GM12878 (cell line): ENCODE measurements at regions not wholly inside any gene's neighbourhood (a gene's known extent, or its start where the extent isn't known, plus 50 kb on each side); places are given as distances from the start of the nearest gene placed in this dataset.

Source experiments
- ATAC-seq: fragments of 200-7000 bp; cut with Tn5 transposase; 3 replicates; pipeline ENCODE4 v1.9.1; 2020; ENCODE audit warnings: mild to moderate bottlenecking, moderate library complexity
- BruUV-seq: library from RNA; stranded (reverse); fragments of 400-500 nt; replicated peaks from 2 replicates; lab custom pipeline; 2021; lab: Mats Ljungman, UMichigan
- CTCF ChIA-PET: fragments of 300-600 bp; sonication (Branson Sonifier 250); formaldehyde crosslinking; extraction: SDS; loops from one replicate; lab custom pipeline; 2021; ENCODE audit warnings: inconsistent platforms; lab: Yijun Ruan, JAX
- POLR2A ChIA-PET: fragments of 350-600 bp; formaldehyde crosslinking; extraction: SDS; loops from one replicate; lab custom pipeline; 2021; ENCODE audit warnings: inconsistent platforms; lab: Charles Lee
- RAD21 ChIA-PET: fragments of 300-600 bp; sonication (Branson Sonifier 250); formaldehyde crosslinking; loops from one replicate; lab custom pipeline; 2023; ENCODE audit warnings: antibody characterized with exemption; ENCODE audit not compliant: unreplicated experiment; lab: Charles Lee
- SMC1A ChIA-PET: fragments of 300-600 bp; sonication (Branson Sonifier 250); formaldehyde crosslinking; loops from one replicate; lab custom pipeline; 2023; ENCODE audit not compliant: unreplicated experiment, uncharacterized antibody; lab: Charles Lee
- DNase-seq: peaks from one replicate; pipeline ENCODE4 v3.0.0-alpha.2; 2011; ENCODE audit warnings: low read depth, low spot score
- FAIRE-seq: peaks from 3 replicates; lab custom pipeline; 2011; peaks lifted over from hg19 to GRCh38; lab: Jason Lieb, UNC
- H2AFZ ChIP-seq: 2 replicates; pipeline ENCODE4 v1.6.0; 2011; ENCODE audit warnings: low read depth, low read length, control low read depth; ENCODE audit not compliant: control insufficient read depth
- H3K27ac ChIP-seq: 2 replicates; pipeline ENCODE4 v1.5.1; 2011; ENCODE audit warnings: control low read depth; ENCODE audit not compliant: control insufficient read depth, insufficient read depth
- H3K27me3 ChIP-seq, 2 experiments: replicated peaks in 1 of 2; 2 replicates each; pipeline versions ENCODE4 v1.6.0 to v1.6.1; 2011; ENCODE audit warnings: low read length in 1 of 2; ENCODE audit not compliant: control insufficient read depth in 2 of 2, insufficient read depth in 2 of 2
- H3K36me3 ChIP-seq, 2 experiments: 2 replicates each; pipeline ENCODE4 v1.5.1; 2011; ENCODE audit warnings: low read length in 1 of 2; ENCODE audit not compliant: control insufficient read depth in 2 of 2, insufficient read depth in 2 of 2
- H3K4me1 ChIP-seq: 2 replicates; pipeline ENCODE4 v1.6.1; 2011; ENCODE audit warnings: mild to moderate bottlenecking, low read length, moderate library complexity, mixed read lengths; ENCODE audit not compliant: control insufficient read depth, insufficient read depth
- H3K4me2 ChIP-seq: 2 replicates; pipeline ENCODE4 v1.6.0; 2011; ENCODE audit warnings: control low read depth; ENCODE audit not compliant: control insufficient read depth, insufficient read depth
- H3K4me3 ChIP-seq: fragments of 200-600 bp; sonication (generic); 2 replicates; pipeline ENCODE4 v1.5.1; 2016
- H3K79me2 ChIP-seq: 2 replicates; pipeline ENCODE4 v1.6.0; 2011; ENCODE audit warnings: low read length; ENCODE audit not compliant: control insufficient read depth, insufficient read depth
- H3K9ac ChIP-seq: 2 replicates; pipeline ENCODE4 v1.8.0; 2011; ENCODE audit warnings: low read length, control low read depth, mixed read lengths; ENCODE audit not compliant: control insufficient read depth, insufficient read depth
- H3K9me3 ChIP-seq: replicated peaks from 3 replicates; pipeline ENCODE4 v1.5.1; 2011; ENCODE audit warnings: mild to moderate bottlenecking, low read length; ENCODE audit not compliant: control insufficient read depth, insufficient read depth
- H4K20me1 ChIP-seq: 2 replicates; pipeline ENCODE4 v1.6.0; 2011; ENCODE audit not compliant: control insufficient read depth, insufficient read depth
- ATF7 ChIP-seq: fragments of 450-650 bp; IDR thresholded peaks from 2 replicates; pipeline ENCODE4 v1.6.1; 2016; ENCODE audit warnings: low read depth, mild to moderate bottlenecking
- BHLHE40 ChIP-seq, 2 experiments: fragments of 450-650 bp in 1 of 2; IDR thresholded peaks; 2 replicates each; pipeline ENCODE4 v1.6.1; 2011 to 2017; ENCODE audit warnings: low read depth in 2 of 2, borderline replicate concordance in 1 of 2, improper control_type of control experiment in 1 of 2, low read length in 1 of 2, mild to moderate bottlenecking in 1 of 2
- DPF2 ChIP-seq: fragments of 450-650 bp; IDR thresholded peaks from 2 replicates; pipeline ENCODE4 v1.6.1; 2017; ENCODE audit warnings: mild to moderate bottlenecking
- E2F4 ChIP-seq: IDR thresholded peaks from 2 replicates; pipeline ENCODE4 v1.6.1; 2012; ENCODE audit warnings: low read depth, low read length, improper control_type of control experiment
- ETV6 ChIP-seq, 2 experiments: fragments of 450-650 bp in 1 of 2; IDR thresholded peaks in 1 of 2; conservative IDR thresholded peaks in 1 of 2; 2 replicates each; pipeline ENCODE4 v1.6.1; 2014; ENCODE audit warnings: antibody characterized with exemption in 1 of 2, borderline replicate concordance in 1 of 2, low read depth in 1 of 2, mild to moderate bottlenecking in 1 of 2, moderate library complexity in 1 of 2
- IKZF1 ChIP-seq: fragments of 450-650 bp; conservative IDR thresholded peaks from 2 replicates; pipeline ENCODE4 v1.6.1; 2017; ENCODE audit warnings: antibody characterized with exemption, mild to moderate bottlenecking
- IKZF2 ChIP-seq, 2 experiments: fragments of 450-650 bp; IDR thresholded peaks; 2 replicates each; pipeline ENCODE4 v1.6.1; 2017; ENCODE audit warnings: mild to moderate bottlenecking in 2 of 2, moderate library complexity in 2 of 2
- MEF2A ChIP-seq: IDR thresholded peaks from 2 replicates; pipeline ENCODE4 v1.6.1; 2011; ENCODE audit warnings: low read depth, mild to moderate bottlenecking, low read length, moderate library complexity; ENCODE audit not compliant: insufficient read depth
- MTA2 ChIP-seq: fragments of 450-650 bp; IDR thresholded peaks from 2 replicates; pipeline ENCODE4 v1.6.1; 2016; ENCODE audit warnings: low read depth, mild to moderate bottlenecking, moderate library complexity
- PAX5 ChIP-seq: IDR thresholded peaks from 2 replicates; pipeline ENCODE4 v1.6.1; 2011; ENCODE audit warnings: low read depth, low read length, borderline replicate concordance
- PAX8 ChIP-seq: fragments of 450-650 bp; IDR thresholded peaks from 2 replicates; pipeline ENCODE4 v1.6.1; 2017; ENCODE audit warnings: mild to moderate bottlenecking, moderate library complexity
- RAD51 ChIP-seq: fragments of 450-650 bp; IDR thresholded peaks from 2 replicates; pipeline ENCODE4 v1.6.1; 2016; ENCODE audit warnings: moderate library complexity, mild to moderate bottlenecking, inconsistent platforms
- RCOR1 ChIP-seq: conservative IDR thresholded peaks from 2 replicates; pipeline ENCODE4 v1.6.1; 2012; ENCODE audit warnings: low read depth, low read length, improper control_type of control experiment
- RUNX3 ChIP-seq: IDR thresholded peaks from 2 replicates; pipeline ENCODE4 v1.6.1; 2012; ENCODE audit warnings: low read length, inconsistent platforms
- SMARCA5 ChIP-seq: fragments of 450-650 bp; IDR thresholded peaks from 2 replicates; pipeline ENCODE4 v1.6.1; 2017; ENCODE audit warnings: mild to moderate bottlenecking
- SPI1 ChIP-seq: IDR thresholded peaks from 2 replicates; pipeline ENCODE4 v1.6.1; 2011; ENCODE audit warnings: low read depth, mild to moderate bottlenecking, low read length, moderate library complexity, borderline replicate concordance; ENCODE audit not compliant: insufficient read depth
- SREBF2 ChIP-seq: IDR thresholded peaks from 2 replicates; pipeline ENCODE4 v1.6.1; 2012; ENCODE audit warnings: mild to moderate bottlenecking, low read length
- TCF12 ChIP-seq: IDR thresholded peaks from 2 replicates; pipeline ENCODE4 v1.6.1; 2011; ENCODE audit warnings: low read depth, mild to moderate bottlenecking, low read length
- ZBTB11 ChIP-seq: fragments of 450-650 bp; formaldehyde crosslinking; IDR thresholded peaks from 2 replicates; pipeline ENCODE4 v1.5.0; 2022; ENCODE audit warnings: mild to moderate bottlenecking, missing genetic modification characterization
- WGBS: methylation state at CpG from one replicate; pipeline ENCODE4 v1.1.6; 2016; ENCODE audit warnings: low lambda C conversion rate; ENCODE audit not compliant: insufficient replicate concordance, insufficient coverage; ENCODE audit errors: missing lambda C conversion rate; 5-methylcytosine and 5-hydroxymethylcytosine counted together
- in situ Hi-C: fragments of 300-500 bp; cut with MboI; formaldehyde crosslinking; loops from 9 replicates; pipeline ENCODE4 v1.14.3; 2018; ENCODE audit warnings: mixed read lengths
- intact Hi-C: fragments of 100-400 bp; cut with micrococcal nuclease; formaldehyde crosslinking; loops from one replicate; pipeline ENCODE4 v1.14.2; 2022; ENCODE audit not compliant: unreplicated experiment
- TF ChIP-seq, protein P1 (sequence below): fragments of 450-650 bp; IDR thresholded peaks from 2 replicates; pipeline ENCODE4 v1.6.1; 2014; ENCODE audit warnings: mild to moderate bottlenecking

DNA sequence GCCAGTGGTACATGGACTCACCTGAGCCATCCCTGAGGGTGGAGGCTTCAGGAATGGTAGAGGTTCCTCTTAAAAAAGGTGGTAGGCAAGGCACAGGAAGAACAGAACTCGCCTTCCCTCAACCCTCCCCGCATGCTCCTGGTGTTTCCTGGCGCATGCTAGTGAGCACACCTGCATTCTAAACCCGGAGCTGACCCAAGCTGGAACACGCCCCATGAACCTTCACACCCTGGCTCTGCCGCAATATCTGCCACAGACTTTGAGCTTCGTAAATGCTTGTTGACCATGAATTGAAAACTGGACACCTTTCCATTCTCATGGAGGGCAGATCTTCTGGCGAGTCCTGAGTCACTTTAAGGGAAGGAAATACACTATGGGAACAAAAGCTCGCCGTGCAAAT lies 601.3 kb upstream of the RAB6C start (continued):
- TF ChIP-seq ZBTB11 (no peak), SREBF2 (no peak), E2F4 (no peak)
- TF ChIP-seq, protein P1, sequence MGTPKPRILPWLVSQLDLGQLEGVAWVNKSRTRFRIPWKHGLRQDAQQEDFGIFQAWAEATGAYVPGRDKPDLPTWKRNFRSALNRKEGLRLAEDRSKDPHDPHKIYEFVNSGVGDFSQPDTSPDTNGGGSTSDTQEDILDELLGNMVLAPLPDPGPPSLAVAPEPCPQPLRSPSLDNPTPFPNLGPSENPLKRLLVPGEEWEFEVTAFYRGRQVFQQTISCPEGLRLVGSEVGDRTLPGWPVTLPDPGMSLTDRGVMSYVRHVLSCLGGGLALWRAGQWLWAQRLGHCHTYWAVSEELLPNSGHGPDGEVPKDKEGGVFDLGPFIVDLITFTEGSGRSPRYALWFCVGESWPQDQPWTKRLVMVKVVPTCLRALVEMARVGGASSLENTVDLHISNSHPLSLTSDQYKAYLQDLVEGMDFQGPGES, result no peak

DNA sequence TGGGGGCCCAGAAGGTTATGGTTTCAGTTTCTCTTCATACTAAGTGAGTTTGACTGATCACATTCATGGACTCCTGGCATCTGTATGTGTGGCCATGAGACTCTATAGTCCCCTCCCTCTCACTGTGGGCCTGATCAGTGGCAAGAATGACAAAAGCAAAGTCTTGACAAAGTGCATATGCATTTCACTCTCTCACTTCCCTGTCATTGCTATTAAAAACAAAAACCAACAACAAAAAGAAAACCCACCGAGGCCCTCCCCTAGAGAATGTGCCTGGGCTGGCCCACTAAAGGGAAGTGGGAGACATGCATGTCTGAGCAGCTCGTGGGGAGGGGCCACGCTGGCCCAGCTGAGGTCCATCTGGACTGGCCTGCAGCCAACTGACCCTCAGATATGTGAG lies 600.1 kb upstream of the RAB6C start:
- H3K4me2 ChIP-seq, result peak overlapping the region; percentile 45; the same call in 1 of the 2 replicates
- H2AFZ ChIP-seq, result no peak overlapping the region
- H3K4me3 ChIP-seq, result no peak overlapping the region
- in situ Hi-C loops, result no loop called here
- ATAC-seq (peak; percentile 86), FAIRE-seq (peak; percentile 73), DNase-seq (peak; percentile 42)
- RAD21 ChIA-PET, result no interaction called here
- POLR2A ChIA-PET, result no interaction called here
- no peaks in the 10 kb centered on the region for H3K27me3 ChIP-seq
- no peaks in the 10 kb centered on the region for H3K79me2 ChIP-seq
- BruUV-seq, result no TSS peak
- H3K9ac ChIP-seq, result no peak overlapping the region
- CTCF ChIA-PET, result interaction anchor here (2.8 to 3.4 kb wide), 2 partner anchors 11 to 17 kb away, joined by 8 to 9 read pairs; no protein-coding TSS in a partner anchor
- peaks cover 24% of the 10 kb centered on the region for H3K4me1 ChIP-seq
- intact Hi-C loops, result no loop called here
- no peaks in the 10 kb centered on the region for H3K36me3 ChIP-seq
- SMC1A ChIA-PET, result no interaction called here
- H3K9me3 ChIP-seq, result no peaks in the 10 kb centered on the region; the same call in 2 of the 3 replicates
- 0% methylated on average over 3 of the region's 3 CpGs for WGBS
- no peaks in the 10 kb centered on the region for H4K20me1 ChIP-seq
- H3K27ac ChIP-seq, result no peak overlapping the region
- TF ChIP-seq RCOR1 (no peak), DPF2 (0 out of 2 replicates have a peak, but pooled peaks have one; percentile 28), ETV6 (conservative IDR thresholded peaks at IDR 0.05 in 1 of 2, IDR thresholded peaks at IDR 0.05 in 1 of 2; ENCODE audit: borderline replicate concordance in 1 of 2, low read depth in 1 of 2) (no peak), SPI1 (peak; percentile 87; the same call in 1 of the 2 replicates), ATF7 (peak; percentile 40; the same call in 1 of the 2 replicates), IKZF1 (0 out of 2 replicates have a peak, but pooled peaks have one; percentile 15), MEF2A (0 out of 2 replicates have a peak, but pooled peaks have one; percentile 16), PAX8 (no peak), IKZF2 (IDR thresholded peaks at IDR 0.05) (peak; percentile 15 to 32; a peak in 2 of 4 replicates), MTA2 (peak; percentile 54; the same call in 1 of the 2 replicates), PAX5 (0 out of 2 replicates have a peak, but pooled peaks have one; percentile 8), RAD51 (no peak), SMARCA5 (no peak), TCF12 (no peak), BHLHE40 (IDR thresholded peaks at IDR 0.05; ENCODE audit: borderline replicate concordance in 1 of 2, low read depth in 2 of 2, low read length in 1 of 2) (peak in 1 of 2 experiments; percentile 32; a peak in 1 of 4 replicates), RUNX3 (peak; percentile 38; the same call in 1 of the 2 replicates)
